NCI-H1105 treated with DMSO at 0.1 percent for 48 hours (cell line): ENCODE measurements at regions not wholly inside any gene's neighbourhood (a gene's known extent, or its start where the extent isn't known, plus 50 kb on each side); places are given as distances from the start of the nearest gene placed in this dataset.
"Not testable (repeated sequence)": the region's sequence is repeated elsewhere in the genome, so short reads cannot be mapped to it uniquely, and the experiment has no call there.

ENCODE experiments used
- DNase-seq: peaks from one replicate; lab custom pipeline; 2025; lab: John Stamatoyannopoulos, UW

- no peak for DNase-seq
Measured at GRCh38 chr20:5696011-5696559, 54.1 kb upstream of the SHLD1 start.

- DNase-seq, result peak; percentile 72
Measured at GRCh38 chr20:5691918-5692618, 58.1 kb upstream of the SHLD1 start.

- no peak for DNase-seq
Measured at GRCh38 chr20:5689463-5689862, 60.7 kb upstream of the SHLD1 start.

GRCh38 chr20:5688431-5688972 is 61.7 kb upstream of the SHLD1 start:
- no peak for DNase-seq

- DNase-seq, result no peak
Measured at GRCh38 chr20:5687884-5688283, 62.3 kb upstream of the SHLD1 start.

- no peak for DNase-seq
Measured at GRCh38 chr20:5686384-5687105, 63.7 kb upstream of the SHLD1 start.

GRCh38 chr20:5682556-5682955 is 67.6 kb upstream of the SHLD1 start:
- not testable (repeated sequence) for DNase-seq

- no peak for DNase-seq
Measured at GRCh38 chr20:5680192-5680591, 69.4 kb upstream of the GPCPD1 start.

- no peak for DNase-seq
Measured at GRCh38 chr20:5678777-5679176, 68.0 kb upstream of the GPCPD1 start.

- DNase-seq, result not testable (repeated sequence)
Measured at GRCh38 chr20:5677944-5678343, 67.1 kb upstream of the GPCPD1 start.

- no peak for DNase-seq
Measured at GRCh38 chr20:5677389-5677788, 66.6 kb upstream of the GPCPD1 start.

- DNase-seq, result no peak
Measured at GRCh38 chr20:5675103-5676091, 64.6 kb upstream of the GPCPD1 start.

GRCh38 chr20:5674176-5674660 is 63.4 kb upstream of the GPCPD1 start:
- no peak for DNase-seq

- DNase-seq, result no peak
Measured at GRCh38 chr20:5670874-5671273, 60.1 kb upstream of the GPCPD1 start.

- DNase-seq, result no peak
Measured at GRCh38 chr20:5670036-5670536, 59.3 kb upstream of the GPCPD1 start.

GRCh38 chr20:5668529-5668868 is 57.7 kb upstream of the GPCPD1 start:
- DNase-seq, result no peak

GRCh38 chr20:5667705-5668528 is 57.1 kb upstream of the GPCPD1 start:
- DNase-seq, result no peak

- no peak for DNase-seq
Measured at GRCh38 chr20:5665417-5665816, 54.6 kb upstream of the GPCPD1 start.

GRCh38 chr20:5663396-5663795 is 52.6 kb upstream of the GPCPD1 start:
- no peak for DNase-seq

- no peak for DNase-seq
Measured at GRCh38 chr20:5662769-5663168, 52.0 kb upstream of the GPCPD1 start.

- not testable (repeated sequence) for DNase-seq
Measured at GRCh38 chr20:5660756-5661155, 50.0 kb upstream of the GPCPD1 start.
